Upper lobe of left lung (tissue), 4 donors: ENCODE measurements at regions not wholly inside any gene's neighbourhood (a gene's known extent, or its start where the extent isn't known, plus 50 kb on each side); places are given as distances from the start of the nearest gene placed in this dataset.

Source experiments
- EP300 ChIP-seq, 4 donors: sonication (generic); formaldehyde crosslinking; IDR thresholded peaks; one replicate each; pipeline ENCODE4 v1.5.1; 2017; ENCODE audit warnings: antibody characterized with exemption in 4 of 4, control low read depth in 2 of 4
- POLR2A ChIP-seq, 4 donors: fragments of 450-650 bp; IDR thresholded peaks; one replicate each; pipeline ENCODE4 v1.5.1; 2016 to 2017; ENCODE audit warnings: antibody characterized with exemption in 4 of 4, mild to moderate bottlenecking in 2 of 4
- TF ChIP-seq, protein P1 (sequence below), 6 experiments: fragments of 450-650 bp in 4 of 6; fragments of 200-600 bp in 2 of 6; sonication (generic) in 2 of 6; IDR thresholded peaks; one replicate each; pipeline ENCODE4 v1.5.1; 2016 to 2019; ENCODE audit warnings: antibody characterized with exemption in 6 of 6

DNA sequence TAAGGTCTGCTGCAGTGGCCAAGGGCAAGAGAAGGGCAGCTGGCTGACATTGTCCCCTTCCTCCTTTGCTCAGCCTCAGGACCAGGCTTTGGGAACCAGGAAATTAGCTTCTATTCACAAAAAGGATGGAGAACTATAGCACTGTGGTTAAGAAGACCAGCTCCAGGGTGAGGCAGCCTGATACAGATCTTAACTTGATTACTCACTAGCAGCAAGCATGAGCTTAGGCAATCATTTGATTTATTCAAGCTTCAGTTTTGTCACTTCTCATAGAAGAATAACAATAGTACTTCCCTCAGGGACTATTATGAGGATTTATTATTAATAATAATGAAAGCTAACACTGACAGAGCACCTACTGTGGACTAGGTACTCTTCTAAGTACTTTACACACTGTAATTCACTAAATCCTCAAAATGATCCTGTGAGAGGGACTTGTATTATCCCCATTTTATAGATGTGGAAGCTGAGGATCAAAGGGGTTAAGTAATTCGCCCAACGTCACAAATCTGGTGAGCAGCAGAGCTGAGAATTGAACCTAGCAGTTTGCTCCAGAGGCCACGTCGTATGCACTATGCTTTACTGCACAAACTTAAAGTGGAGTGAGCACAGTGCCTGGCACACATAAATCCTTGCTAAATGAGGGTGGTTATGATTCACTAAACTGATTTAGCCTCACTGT, 130.4 kb upstream of the PAK3 start:
- TF ChIP-seq, protein P1, sequence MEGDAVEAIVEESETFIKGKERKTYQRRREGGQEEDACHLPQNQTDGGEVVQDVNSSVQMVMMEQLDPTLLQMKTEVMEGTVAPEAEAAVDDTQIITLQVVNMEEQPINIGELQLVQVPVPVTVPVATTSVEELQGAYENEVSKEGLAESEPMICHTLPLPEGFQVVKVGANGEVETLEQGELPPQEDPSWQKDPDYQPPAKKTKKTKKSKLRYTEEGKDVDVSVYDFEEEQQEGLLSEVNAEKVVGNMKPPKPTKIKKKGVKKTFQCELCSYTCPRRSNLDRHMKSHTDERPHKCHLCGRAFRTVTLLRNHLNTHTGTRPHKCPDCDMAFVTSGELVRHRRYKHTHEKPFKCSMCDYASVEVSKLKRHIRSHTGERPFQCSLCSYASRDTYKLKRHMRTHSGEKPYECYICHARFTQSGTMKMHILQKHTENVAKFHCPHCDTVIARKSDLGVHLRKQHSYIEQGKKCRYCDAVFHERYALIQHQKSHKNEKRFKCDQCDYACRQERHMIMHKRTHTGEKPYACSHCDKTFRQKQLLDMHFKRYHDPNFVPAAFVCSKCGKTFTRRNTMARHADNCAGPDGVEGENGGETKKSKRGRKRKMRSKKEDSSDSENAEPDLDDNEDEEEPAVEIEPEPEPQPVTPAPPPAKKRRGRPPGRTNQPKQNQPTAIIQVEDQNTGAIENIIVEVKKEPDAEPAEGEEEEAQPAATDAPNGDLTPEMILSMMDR (IDR thresholded peaks at IDR 0.05): no peak
- TF ChIP-seq EP300 (IDR thresholded peaks at IDR 0.05) (no peak), POLR2A (IDR thresholded peaks at IDR 0.05) (no peak)
